ENCODE measurements at regions not wholly inside any gene's neighbourhood (a gene's known extent, or its start where the extent isn't known, plus 50 kb on each side); places are given as distances from the start of the nearest gene placed in this dataset.

- Histone ChIP-seq H3F3A (ENCODE audit: insufficient read depth, low read length, poor library complexity, severe bottlenecking) (no peaks in the 10 kb centered on the region), H2AFZ (ENCODE audit: low read depth, low read length) (no peak overlapping the region), H3K9me2 (ENCODE audit: insufficient read depth, low read length) (no peaks in the 10 kb centered on the region), H3K27me3 (ENCODE audit: insufficient read depth, low read depth, low read length) (peaks cover 11% of the 10 kb centered on the region), H3K27ac (ENCODE audit: low read length) (no peak overlapping the region), H3K36me3 (ENCODE audit: insufficient read depth, low read length) (no peaks in the 10 kb centered on the region), H3K4me2 (ENCODE audit: low read length) (no peak overlapping the region), H4K20me1 (ENCODE audit: insufficient read depth) (no peaks in the 10 kb centered on the region), H3K9me3 (ENCODE audit: low read length) (no peaks in the 10 kb centered on the region), H3K79me2 (replicated peaks; ENCODE audit: insufficient read depth, low read length) (no peaks in the 10 kb centered on the region), H3K4me3 (ENCODE audit: low read length) (peak overlapping the region; percentile 54), H3K9ac (ENCODE audit: low read length) (peak overlapping the region; percentile 29)
- no peak for TF ChIP-seq TAF1 (IDR thresholded peaks at IDR 0.05; ENCODE audit: low read depth)
- TF ChIP-seq MXI1 (conservative IDR thresholded peaks at IDR 0.05; ENCODE audit: poor library complexity, severe bottlenecking): peak; percentile 21
Measured at GRCh38 chr3:126287536-126288241, 69.5 kb downstream of the KLF15 start.

- Histone ChIP-seq H3K27me3 (ENCODE audit: insufficient read depth, low read depth, low read length) (peaks cover 11% of the 10 kb centered on the region), H3K9me2 (ENCODE audit: insufficient read depth, low read length) (no peaks in the 10 kb centered on the region), H3F3A (ENCODE audit: insufficient read depth, low read length, poor library complexity, severe bottlenecking) (no peaks in the 10 kb centered on the region), H3K4me2 (ENCODE audit: low read length) (no peak overlapping the region), H2AFZ (ENCODE audit: low read depth, low read length) (no peak overlapping the region), H3K27ac (ENCODE audit: low read length) (no peak overlapping the region), H3K79me2 (replicated peaks; ENCODE audit: insufficient read depth, low read length) (no peaks in the 10 kb centered on the region), H3K9ac (ENCODE audit: low read length) (peak overlapping the region; percentile 29), H3K4me3 (ENCODE audit: low read length) (peak overlapping the region; percentile 54), H3K36me3 (ENCODE audit: insufficient read depth, low read length) (no peaks in the 10 kb centered on the region), H3K9me3 (ENCODE audit: low read length) (no peaks in the 10 kb centered on the region), H4K20me1 (ENCODE audit: insufficient read depth) (no peaks in the 10 kb centered on the region)
- TF ChIP-seq TAF1 (IDR thresholded peaks at IDR 0.05; ENCODE audit: low read depth): no peak
- no peak for TF ChIP-seq RAD21 (conservative IDR thresholded peaks at IDR 0.05)
- TF ChIP-seq POLR2AphosphoS5 (IDR thresholded peaks at IDR 0.05): no peak
- TF ChIP-seq REST (IDR thresholded peaks at IDR 0.05; ENCODE audit: borderline replicate concordance): no peak
- no peak for TF ChIP-seq MXI1 (conservative IDR thresholded peaks at IDR 0.05; ENCODE audit: poor library complexity, severe bottlenecking)
- no peak for TF ChIP-seq EZH2 (IDR thresholded peaks at IDR 0.05; ENCODE audit: borderline replicate concordance, insufficient read depth, low read length, poor library complexity, severe bottlenecking)
- TF ChIP-seq EP300 (conservative IDR thresholded peaks at IDR 0.05; ENCODE audit: poor library complexity, severe bottlenecking): no peak
- no peak for TF ChIP-seq CTCF (IDR thresholded peaks at IDR 0.05; ENCODE audit: poor library complexity, severe bottlenecking)
- TF ChIP-seq SMC3 (conservative IDR thresholded peaks at IDR 0.05; ENCODE audit: poor library complexity): no peak
Measured at GRCh38 chr3:126287171-126287535, 70.1 kb downstream of the KLF15 start.
